Fibroblast of skin of right quadriceps (primary cell): ENCODE measurements at regions not wholly inside any gene's neighbourhood (a gene's known extent, or its start where the extent isn't known, plus 50 kb on each side); places are given as distances from the start of the nearest gene placed in this dataset.

Source experiments
- DNase-seq: peaks from one replicate; pipeline ENCODE4 v3.0.0-alpha.2; 2013

DNA sequence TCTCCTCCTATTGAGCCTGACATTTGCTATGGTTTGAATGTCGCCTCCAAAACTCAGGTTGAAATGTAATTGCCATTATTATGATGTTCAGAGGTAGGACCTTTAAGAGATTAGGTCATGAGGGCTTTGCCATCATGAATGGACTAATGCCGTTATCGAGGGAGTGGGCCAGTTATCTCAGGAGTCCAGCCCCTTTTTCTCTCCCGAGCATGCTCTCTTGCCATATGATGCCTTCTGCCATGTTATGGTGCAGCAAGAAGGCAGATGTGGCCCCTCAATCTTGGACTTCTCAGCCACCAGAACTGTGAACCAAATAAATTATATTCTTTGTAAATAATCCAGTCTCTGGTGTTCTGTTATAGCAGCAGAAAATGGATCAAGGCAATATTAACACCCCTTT, 323.5 kb downstream of the RRAGC start:
- DNase-seq = no peak

DNA sequence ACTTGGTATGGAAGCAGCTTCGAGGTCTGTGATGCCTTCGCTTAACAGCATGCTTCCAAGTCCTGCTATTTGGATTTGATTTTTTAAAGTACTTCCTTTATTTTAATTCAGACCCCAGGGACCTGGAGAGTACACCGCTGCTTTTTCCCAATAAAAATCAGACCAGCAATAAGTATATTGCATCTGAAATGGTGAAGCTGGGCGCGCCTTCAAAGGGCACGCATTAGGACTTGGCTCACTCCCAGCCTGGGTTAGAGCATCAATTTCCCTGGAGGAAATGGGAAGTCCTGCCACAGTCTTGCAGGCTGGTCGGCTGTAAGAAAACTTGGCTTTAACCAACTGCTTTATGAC, 325.1 kb downstream of the RRAGC start:
- no peak for DNase-seq

DNA sequence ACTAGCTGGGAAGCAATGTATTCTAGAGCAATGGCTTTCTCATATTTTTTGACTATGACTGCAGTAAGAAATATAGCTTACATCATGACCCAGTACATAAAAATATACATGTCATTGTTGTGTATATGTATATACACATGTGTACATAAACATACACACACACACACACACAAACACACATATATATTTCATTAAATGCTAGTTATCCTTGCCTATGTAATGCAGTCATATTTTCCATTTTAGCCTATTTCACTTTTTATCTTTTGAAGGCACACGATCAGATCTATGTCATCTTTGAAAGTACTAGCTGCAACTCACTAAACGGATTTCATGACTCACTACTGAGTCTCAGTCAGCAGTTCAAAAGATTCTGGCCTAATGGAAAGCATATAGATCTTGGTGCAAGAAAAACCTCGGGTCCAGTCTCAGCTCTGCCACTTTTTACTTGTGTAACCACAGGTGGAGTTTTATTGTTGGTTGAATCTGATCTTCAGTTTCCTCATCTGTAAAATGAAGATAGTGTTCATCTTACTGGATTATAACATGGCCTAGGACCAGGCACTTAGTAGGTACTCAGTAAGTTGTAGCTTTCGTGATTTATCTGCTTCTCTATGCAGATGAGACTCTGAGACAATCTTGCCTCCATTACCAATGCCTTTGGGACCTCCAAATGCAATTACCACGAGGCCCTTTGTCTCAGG, 325.6 kb downstream of the RRAGC start:
- DNase-seq = no peak

DNA sequence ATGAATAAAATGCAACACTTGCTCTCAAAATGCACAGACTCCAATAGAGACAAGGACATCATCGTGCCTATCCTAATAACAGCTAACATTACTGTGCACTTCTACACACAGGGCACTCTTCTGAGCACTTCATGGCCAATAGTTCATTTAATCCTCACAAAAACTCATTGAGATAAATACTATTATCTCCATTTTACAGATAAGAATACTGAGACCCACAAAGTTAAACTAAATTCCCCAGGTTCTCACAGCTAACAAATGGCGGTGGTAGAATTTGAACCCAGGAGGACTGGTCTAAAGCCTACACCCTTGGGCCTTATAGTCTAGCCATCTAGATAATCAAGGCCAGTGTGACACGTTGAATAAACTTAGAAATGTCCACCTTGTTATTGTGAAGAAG, 328.6 kb downstream of the RRAGC start:
- DNase-seq = no peak

DNA sequence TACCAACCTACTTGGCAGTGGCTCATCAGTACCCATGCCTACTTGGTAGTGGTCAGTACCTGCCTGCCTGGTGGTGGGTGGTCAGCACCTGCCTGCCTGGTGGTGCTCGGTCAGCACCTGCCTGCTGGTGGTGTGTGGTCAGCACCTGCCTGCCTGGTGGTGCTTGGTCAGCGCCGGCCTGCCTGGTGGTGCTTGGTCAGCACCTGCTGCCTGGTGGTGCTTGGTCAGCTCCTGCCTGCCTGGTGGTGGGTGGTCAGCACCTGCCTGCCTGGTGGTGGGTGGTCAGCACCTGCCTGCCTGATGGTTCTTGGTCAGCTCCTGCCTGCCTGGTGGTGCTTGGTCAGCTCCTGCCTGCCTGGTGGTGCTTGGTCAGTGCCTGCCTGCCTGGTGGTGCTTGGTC, 329.6 kb downstream of the RRAGC start:
- no peak for DNase-seq

DNA sequence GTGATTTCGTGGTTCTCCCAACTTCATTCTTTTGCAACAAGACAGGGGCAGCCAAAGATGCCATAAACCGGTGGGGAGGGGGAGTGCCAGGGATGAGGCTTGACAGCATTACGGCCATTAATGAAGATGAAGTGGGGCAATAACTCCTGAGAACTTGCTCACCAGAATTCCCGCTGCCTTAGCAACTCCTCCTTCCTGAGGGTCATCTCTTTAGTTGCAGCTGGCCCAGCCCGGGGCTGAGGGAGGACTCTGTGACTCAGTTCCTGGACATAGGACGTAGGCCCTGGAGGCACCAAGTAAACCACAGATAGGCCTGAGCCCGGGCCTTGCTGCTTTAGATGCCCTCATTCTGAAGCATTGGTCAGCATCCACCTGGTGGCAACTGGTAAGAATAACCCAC, 330.2 kb downstream of the RRAGC start:
- DNase-seq = no peak

DNA sequence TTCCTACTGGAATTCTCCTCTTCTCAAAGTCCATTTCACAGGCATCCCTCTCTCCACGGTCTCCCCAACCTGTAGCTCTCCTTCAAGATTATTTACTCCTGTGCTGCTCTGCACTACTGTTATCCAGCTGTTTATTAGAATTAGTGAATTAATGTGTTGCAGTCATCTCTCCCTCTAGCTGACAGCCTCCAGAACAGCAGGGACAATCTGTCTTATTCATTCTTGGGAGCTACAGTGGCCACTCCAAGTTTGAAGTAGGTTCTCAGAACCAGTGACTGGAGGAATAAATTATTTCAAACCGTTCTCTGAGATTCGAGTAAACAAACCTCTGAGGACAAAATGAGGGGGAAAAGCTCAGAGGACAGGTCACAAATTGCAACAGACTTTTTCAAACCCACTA, 330.9 kb downstream of the RRAGC start:
- no peak for DNase-seq

DNA sequence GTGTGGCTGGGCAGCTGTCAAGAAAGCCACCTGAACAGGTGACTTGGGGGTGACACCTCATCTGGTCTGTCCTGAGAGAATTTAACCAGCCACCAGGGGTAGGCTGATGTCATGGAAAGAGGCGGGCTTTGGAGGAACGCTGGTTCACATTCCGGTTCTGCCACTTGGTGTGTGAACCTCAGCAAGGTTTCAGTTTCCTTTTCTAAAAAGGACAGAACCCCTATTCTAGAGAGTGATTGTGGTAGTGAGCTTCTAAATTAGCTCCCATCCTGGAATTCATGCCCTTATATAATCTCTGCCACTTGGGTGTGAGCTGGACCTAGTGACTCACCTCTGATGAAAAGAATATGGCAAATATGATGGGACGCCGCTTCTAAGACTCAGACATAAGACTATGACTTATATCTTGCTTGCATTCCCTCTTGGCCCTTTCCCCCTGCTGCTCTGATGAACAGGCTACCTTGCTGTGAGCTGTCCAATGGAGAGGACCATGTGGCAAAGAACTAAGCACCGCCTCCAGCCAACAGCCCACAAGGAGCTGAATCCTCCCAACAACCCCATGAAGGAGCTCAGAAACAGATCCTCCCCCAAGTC, 332.1 kb downstream of the RRAGC start:
- DNase-seq = no peak

DNA sequence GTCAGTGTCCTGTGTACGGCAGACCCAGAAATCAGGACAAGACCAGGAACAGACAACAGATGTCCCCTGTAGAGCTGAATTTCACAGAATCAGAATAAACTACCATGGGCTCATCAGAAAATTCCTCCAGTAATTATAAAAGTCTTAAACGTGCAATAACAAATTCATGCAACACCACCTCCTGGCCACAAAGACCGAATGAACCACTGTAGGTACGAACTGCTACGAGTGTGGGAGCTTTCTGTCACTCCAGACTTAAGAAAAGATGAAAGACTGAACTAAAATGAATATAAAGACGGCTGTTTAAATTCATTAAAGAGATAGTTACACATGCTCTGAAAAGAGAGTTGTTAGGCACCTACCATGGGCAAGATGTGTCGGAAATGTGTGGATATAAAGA, 333.5 kb downstream of the RRAGC start:
- no peak for DNase-seq

DNA sequence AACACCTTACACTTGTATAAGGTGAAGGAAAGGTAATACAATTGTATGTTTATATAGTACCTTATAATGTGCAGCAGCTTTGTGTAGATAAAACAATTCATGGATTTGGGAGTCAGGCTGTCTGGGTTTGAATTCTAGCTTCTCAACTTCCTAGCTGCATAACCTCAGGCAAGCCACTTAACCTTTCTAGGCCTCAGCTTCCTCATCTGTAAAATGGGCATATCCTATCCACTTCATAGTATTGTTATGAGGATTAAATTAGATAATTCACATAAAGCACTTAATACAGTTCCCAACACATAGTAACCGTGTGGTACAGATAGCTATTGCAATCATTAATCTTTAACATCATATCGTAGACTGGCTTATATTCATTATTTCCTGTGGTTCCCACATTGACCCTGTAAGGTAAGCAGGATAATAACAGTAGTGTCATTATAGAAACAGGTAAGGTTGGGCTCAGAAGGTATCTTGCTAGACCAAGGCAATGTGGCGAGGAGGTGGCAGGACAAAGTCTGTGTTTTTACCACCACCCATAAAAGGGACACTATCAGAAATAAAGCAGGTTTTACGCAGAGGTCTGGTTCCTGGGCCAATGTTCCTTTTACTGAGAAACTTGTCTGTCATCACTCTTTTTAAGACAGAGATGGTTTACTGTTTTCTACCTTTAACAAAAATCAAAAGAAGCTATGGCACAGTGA, 334.1 kb downstream of the RRAGC start:
- DNase-seq = no peak

DNA sequence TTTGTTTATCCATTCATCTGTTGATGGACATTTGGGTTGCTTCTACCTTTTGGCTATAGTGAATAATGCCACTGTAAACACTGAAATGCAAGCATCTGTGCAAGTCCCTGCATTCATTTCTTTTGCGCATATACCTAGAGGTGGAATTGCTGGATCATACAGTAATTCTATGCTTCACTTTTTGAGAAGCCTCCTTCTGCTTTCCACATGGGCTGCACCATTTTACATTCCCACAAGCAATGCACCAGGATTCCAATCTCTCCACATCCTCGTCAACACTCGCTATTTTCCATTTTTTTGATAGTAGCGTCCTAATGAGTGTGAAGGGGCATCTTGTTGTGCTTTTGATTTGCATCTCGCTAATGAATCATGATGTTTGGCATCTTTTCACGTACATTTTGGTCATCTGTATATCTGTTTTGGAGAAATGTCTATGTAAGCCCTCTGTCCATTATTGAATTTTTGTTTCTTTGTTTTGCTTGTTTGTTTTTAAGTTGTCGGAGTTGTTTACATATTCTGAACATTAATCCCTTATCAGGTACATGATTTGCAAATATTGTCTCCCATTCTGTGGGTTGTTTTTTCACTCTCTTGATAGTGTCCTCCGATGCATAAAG, 335.4 kb downstream of the RRAGC start:
- DNase-seq = no peak

DNA sequence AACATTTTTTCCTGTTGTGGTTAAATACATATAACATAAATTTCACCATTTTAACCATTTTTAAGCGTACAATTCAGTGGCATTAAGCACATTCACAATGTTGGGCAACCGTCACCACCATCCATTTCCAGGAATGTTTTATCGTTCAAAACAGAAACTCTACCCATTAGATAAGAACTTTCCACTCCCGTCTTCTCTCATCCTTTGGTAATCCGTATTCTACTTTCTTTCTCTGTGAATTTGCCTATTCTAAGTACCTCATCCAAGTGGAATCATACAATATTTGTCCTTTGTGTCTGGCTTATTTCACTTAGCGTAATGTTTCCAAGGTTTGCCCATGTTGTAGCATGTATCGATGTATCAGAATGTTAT, 336.0 kb downstream of the RRAGC start:
- no peak for DNase-seq

DNA sequence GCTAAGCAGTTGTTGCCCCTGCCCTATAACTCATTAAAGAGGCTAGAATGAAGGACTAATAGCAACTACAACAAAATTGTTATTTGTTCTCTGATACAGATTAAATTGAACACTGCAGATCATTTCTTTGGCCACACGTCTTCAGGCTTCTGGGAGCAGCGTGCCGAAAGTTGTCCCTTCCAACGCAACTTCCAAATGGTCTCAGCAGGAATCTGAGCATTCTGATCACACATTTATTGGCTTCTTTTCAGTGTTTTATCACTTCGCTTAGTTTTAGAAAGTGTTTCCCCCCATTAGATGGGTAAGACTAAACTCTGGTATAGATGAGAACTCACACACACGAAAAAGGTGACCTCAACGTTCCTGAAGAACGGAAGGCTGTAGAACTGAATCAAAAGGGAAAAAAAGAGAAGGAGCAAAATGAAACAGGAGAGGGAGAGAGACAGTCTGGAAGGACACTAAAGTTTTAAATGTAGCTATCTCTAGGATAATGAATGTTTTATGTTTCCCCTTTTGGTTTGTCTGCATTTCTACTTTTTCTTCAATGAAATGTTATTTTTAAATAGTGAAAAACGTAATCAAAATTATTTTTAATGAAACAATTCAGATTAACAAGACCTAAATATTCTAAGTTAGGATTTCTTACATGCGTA, 336.5 kb downstream of the RRAGC start:
- no peak for DNase-seq

DNA sequence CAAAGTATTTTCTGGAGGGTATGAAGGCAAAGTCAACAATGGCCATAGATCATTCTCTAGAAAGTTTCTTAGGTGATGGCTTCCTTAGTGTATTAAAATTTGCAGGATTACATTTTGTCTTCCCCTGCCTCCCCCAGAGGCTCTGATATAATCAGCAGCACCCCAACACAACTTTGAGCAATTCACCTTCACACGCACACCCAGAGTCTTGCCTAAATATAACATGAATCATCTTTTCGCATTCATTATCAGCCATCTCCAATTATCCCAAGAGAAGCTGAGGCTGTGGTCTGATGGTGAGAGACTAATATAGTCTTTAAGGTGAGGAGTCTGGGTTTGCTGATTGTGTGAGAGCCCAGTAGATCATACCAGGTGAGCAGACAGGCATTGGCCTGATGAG, 343.0 kb downstream of the RRAGC start:
- no peak for DNase-seq

DNA sequence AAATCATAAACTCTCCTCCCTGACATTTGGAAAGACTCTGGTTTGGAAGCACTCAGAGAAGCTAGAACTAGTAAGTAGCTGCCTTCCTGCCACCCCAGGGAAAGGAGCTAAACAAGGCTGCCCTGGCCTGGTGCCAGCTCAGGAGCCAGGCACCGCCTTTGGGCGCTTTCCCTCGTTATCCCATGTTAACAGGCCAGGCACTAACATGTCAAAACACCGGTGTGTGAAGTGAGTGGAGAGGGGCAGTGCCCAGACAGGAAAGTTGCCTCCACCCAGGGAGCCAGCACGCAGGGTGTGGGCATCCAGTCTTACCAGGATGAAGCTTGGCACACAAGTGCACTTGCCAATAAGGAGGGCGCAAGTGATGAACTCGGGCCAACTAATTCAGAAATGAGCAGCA, 346.8 kb downstream of the RRAGC start:
- DNase-seq = no peak

DNA sequence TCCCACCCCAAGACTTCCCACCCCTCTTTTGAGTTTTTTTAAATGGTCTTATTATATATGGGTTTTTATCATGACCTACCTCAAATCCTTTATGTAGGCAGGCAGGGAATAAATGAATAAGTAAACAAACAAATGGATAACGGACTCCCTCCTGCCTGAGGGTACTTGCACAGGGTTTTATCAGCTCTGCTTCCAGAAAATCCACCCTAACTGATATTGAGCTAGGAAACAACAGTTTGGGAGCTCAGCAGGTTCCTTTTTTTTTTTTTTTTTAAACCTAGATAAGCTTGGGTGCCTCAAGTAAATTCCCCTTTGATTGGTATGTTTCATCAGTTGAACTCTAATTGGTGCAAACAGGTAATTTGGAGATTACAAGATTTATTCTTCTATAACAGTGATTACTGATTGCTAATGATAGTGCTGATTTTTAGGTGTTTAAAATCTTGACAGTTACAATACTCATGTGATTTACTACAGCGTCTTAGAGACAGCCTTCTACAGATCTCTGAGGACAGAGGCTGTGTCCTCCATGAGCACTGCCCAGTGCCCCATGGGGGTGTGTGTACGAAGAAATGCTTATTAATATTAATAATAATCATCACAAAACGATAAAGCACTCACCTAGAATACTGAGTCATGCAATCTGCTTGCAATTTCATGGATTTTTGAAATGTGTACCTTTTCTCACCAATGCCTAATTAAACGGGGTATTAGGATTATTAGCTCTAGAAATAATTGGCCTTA, 347.4 kb downstream of the RRAGC start:
- no peak for DNase-seq

DNA sequence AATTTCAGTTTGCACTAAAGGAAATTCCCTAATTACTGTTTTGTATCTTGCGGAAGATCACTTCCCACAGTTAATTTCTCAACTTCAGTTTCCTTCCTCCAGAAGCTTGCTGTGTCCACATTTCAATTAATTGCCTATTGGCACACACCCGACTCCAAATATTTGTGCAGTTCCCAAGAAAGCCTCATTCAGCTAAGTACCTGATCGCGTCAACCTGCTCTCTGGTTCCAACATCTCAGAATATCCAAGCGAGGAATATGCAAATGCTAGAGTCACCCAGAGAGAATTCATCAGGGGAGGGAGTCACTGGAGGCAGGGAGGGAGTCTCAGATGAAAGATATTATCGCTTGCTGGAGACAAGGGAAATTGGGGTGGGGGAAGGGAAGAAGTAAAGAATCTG, 351.3 kb downstream of the RRAGC start:
- no peak for DNase-seq

DNA sequence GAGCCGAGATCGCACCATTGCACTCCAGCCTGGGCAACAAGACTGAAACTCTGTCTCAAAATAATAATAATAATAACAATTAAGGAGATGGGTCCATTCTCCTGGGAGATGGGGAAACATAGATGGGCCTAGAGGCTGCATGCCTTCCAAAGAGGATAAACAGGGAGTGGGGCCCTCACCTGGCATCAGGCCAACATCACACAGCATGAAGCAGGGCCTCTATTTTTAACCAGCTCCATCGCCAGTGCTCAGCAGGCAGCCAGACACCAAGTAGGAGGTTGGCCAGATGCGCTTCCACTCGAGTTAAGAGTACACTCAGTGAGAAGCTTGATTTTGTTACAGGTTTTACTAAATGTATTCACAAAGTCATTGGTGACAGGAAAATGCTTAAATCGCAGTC, 352.0 kb downstream of the RRAGC start:
- DNase-seq = no peak

DNA sequence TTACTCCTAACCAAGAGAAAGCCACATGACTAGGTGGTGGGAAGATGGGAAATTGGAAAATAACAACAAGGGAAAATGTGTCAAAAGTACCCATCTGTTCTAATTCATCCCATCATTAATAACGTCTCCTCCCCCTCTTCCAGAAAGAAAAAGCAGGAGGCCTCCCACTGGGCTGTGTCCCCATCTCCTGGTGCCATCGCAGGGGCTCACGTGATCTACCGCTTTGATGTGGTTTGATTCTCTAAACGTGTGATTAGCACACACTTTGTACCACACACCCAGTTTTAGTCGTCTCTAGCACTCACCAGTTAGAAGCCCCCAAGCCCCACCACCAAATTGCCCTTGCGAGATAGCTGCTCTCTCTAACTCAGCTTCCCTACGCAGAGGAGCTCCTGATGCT, 353.6 kb downstream of the RRAGC start:
- DNase-seq = no peak

DNA sequence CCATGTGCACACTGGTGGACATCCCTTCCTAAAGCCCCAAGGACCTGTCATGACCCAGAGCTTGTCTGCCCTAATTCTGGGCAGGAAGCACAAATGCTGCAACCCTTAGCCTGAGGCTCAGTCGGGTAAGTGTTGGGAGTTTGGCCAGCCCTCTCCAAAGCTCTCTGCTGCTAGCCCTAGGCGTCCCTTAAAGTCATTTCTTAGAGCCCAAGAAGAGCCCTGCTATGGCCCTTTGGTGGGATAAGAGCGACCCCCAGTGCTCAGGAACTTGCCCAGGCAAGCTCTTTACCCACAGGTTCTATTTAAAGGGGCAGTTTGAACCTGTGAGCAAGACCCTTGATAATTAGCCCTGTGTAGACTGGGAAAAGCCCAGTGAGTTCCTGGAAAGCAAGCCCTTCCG, 356.8 kb downstream of the RRAGC start:
- DNase-seq = peak; percentile 16

DNA sequence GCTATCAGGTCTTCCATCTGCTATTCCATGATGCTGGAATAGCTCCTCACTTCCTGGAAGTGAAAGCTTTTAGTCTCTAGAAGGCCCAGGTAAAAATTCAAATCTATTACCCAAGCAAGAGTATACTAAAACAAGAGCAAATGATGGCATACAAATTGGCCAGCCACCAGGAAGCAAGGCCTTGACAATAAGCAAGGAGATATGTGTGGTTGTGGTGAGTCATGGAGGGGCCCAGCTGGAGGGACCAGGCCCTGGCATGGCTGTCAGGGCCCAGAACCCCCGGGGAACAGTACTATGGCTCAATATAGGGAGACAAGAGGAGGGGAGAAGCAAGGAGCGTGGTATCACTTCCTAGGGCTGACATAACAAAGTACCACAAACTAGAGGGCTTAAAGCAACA, 358.7 kb downstream of the RRAGC start:
- no peak for DNase-seq

DNA sequence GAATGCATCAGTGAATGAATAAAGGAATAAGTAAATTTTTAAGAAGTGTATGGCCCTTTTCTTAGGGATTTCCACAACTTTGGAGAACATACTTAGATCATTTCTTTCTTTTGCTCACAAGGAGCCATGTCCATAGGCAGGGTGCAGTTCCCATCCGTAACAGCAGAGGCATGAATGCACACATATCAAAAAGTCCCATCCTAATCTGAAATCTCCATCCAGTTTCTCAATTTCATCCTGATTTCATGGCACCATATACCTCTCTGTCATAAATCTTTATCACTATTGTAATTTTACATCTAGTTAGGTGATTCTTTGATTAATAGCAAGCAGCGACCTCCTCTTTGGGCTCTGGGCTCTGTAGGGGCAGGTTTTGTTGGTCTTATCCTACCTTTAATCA, 359.2 kb downstream of the RRAGC start:
- no peak for DNase-seq

DNA sequence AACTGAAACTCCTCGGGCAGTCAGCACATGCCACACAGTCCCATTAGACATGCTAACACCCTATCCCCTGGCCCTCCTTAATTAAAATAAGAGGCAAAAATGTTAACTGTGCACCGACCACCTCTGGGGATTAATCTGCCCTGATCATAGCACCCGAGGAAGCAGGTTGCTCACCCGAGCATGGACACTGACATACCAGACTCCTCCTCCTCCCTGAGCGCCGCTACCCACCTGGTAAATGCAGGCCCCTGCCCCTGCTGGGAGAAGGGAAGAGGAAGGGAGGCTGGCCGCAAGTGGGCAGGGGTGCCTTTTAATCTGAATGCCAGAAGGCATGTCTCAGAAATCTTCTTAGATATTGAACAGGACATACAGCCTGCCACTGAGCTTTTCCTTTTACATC, 360.9 kb downstream of the RRAGC start:
- DNase-seq = no peak
